ENCODE measurements at regions not wholly inside any gene's neighbourhood (a gene's known extent, or its start where the extent isn't known, plus 50 kb on each side); places are given as distances from the start of the nearest gene placed in this dataset.
"Not testable (repeated sequence)": the region's sequence is repeated elsewhere in the genome, so short reads cannot be mapped to it uniquely, and the experiment has no call there.

- POLR2A ChIA-PET (ENCODE audit: unreplicated experiment): no interaction called here
- H3K36me3 ChIP-seq (ENCODE audit: low read depth): no peaks in the 10 kb centered on the region
- H3K4me1 ChIP-seq (replicated peaks; ENCODE audit: insufficient read depth): no peaks in the 10 kb centered on the region
- H3K27ac ChIP-seq: no peak overlapping the region
- peaks cover 31% of the 10 kb centered on the region; the same call in 1 of the 2 replicates for H3K27me3 ChIP-seq (ENCODE audit: insufficient read depth, low read depth)
- no peaks in the 10 kb centered on the region for H4K20me1 ChIP-seq (ENCODE audit: insufficient read depth)
- TF ChIP-seq EZH2 (IDR thresholded peaks at IDR 0.05; ENCODE audit: low read depth) (no peak), CTCF (conservative IDR thresholded peaks at IDR 0.05) (no peak)
- H3K4me3 ChIP-seq: no peak overlapping the region
- no peaks in the 10 kb centered on the region for H3K79me2 ChIP-seq (ENCODE audit: low read depth)
- no peak overlapping the region for H2AFZ ChIP-seq
- H3K4me2 ChIP-seq: no peak overlapping the region
- no peaks in the 10 kb centered on the region for H3K9me2 ChIP-seq (ENCODE audit: insufficient read depth)
- intact Hi-C loops (cut with micrococcal nuclease; ENCODE audit: unreplicated experiment): no loop called here
- CTCF ChIA-PET: no interaction called here
- H3K9me3 ChIP-seq (ENCODE audit: insufficient read depth, low read depth): no peaks in the 10 kb centered on the region
- no peaks in the 10 kb centered on the region for H3F3A ChIP-seq (ENCODE audit: insufficient read depth, low read depth)
- BruUV-seq (replicated peaks): no TSS peak
- DNase-seq: no peak
Measured at GRCh38 chr1:230567221-230567575, 75.1 kb upstream of the COG2 start.

- H3K9me2 ChIP-seq (ENCODE audit: insufficient read depth); CTCF ChIA-PET; H3K27ac ChIP-seq; H3K4me1 ChIP-seq (replicated peaks; ENCODE audit: insufficient read depth); H3F3A ChIP-seq (ENCODE audit: insufficient read depth, low read depth); POLR2A ChIA-PET (ENCODE audit: unreplicated experiment); H3K36me3 ChIP-seq (ENCODE audit: low read depth); intact Hi-C loops (cut with micrococcal nuclease; ENCODE audit: unreplicated experiment); DNase-seq; H3K79me2 ChIP-seq (ENCODE audit: low read depth); H2AFZ ChIP-seq; H3K9me3 ChIP-seq (ENCODE audit: insufficient read depth, low read depth); H3K4me2 ChIP-seq; H4K20me1 ChIP-seq (ENCODE audit: insufficient read depth); H3K4me3 ChIP-seq; BruUV-seq (replicated peaks): not testable (repeated sequence)
- H3K27me3 ChIP-seq (ENCODE audit: insufficient read depth, low read depth): peaks cover 31% of the 10 kb centered on the region; the same call in 1 of the 2 replicates
Measured at GRCh38 chr1:230566532-230567220, 75.6 kb upstream of the COG2 start.

GRCh38 chr1:230565141-230565540 lies 77.1 kb upstream of the COG2 start:
- Histone ChIP-seq H3K27me3 (ENCODE audit: insufficient read depth, low read depth) (peaks cover 39% of the 10 kb centered on the region), H3K9me2 (ENCODE audit: insufficient read depth) (no peaks in the 10 kb centered on the region), H3K79me2 (ENCODE audit: low read depth) (no peaks in the 10 kb centered on the region), H3K9me3 (ENCODE audit: insufficient read depth, low read depth) (no peaks in the 10 kb centered on the region), H3K36me3 (ENCODE audit: low read depth) (no peaks in the 10 kb centered on the region), H3K4me1 (replicated peaks; ENCODE audit: insufficient read depth) (no peaks in the 10 kb centered on the region), H2AFZ (no peak overlapping the region), H3K27ac (no peak overlapping the region), H3K4me3 (no peak overlapping the region), H3K4me2 (no peak overlapping the region), H3F3A (ENCODE audit: insufficient read depth, low read depth) (no peaks in the 10 kb centered on the region), H4K20me1 (ENCODE audit: insufficient read depth) (no peaks in the 10 kb centered on the region)
- intact Hi-C loops (cut with micrococcal nuclease; ENCODE audit: unreplicated experiment): no loop called here
- no peak for DNase-seq
- CTCF ChIA-PET: no interaction called here
- no TSS peak for BruUV-seq (replicated peaks)
- TF ChIP-seq CTCF (conservative IDR thresholded peaks at IDR 0.05) (no peak), EZH2 (IDR thresholded peaks at IDR 0.05; ENCODE audit: low read depth) (no peak)
- POLR2A ChIA-PET (ENCODE audit: unreplicated experiment): no interaction called here

- BruUV-seq (replicated peaks): no TSS peak
- TF ChIP-seq CTCF (conservative IDR thresholded peaks at IDR 0.05): no peak
- no peak for TF ChIP-seq EZH2 (IDR thresholded peaks at IDR 0.05; ENCODE audit: low read depth)
- POLR2A ChIA-PET (ENCODE audit: unreplicated experiment): no interaction called here
Measured at GRCh38 chr1:230563591-230563990, 78.7 kb upstream of the COG2 start.

More at GRCh38 chr1:230563591-230563990, 78.7 kb upstream of the COG2 start:
- Histone ChIP-seq H4K20me1 (ENCODE audit: insufficient read depth) (no peaks in the 10 kb centered on the region), H3K27me3 (ENCODE audit: insufficient read depth, low read depth) (peaks cover 42% of the 10 kb centered on the region), H3K4me3 (no peak overlapping the region), H3F3A (ENCODE audit: insufficient read depth, low read depth) (no peaks in the 10 kb centered on the region), H3K27ac (no peak overlapping the region), H3K36me3 (ENCODE audit: low read depth) (no peaks in the 10 kb centered on the region), H2AFZ (no peak overlapping the region), H3K9me2 (ENCODE audit: insufficient read depth) (no peaks in the 10 kb centered on the region), H3K9me3 (ENCODE audit: insufficient read depth, low read depth) (no peaks in the 10 kb centered on the region), H3K79me2 (ENCODE audit: low read depth) (no peaks in the 10 kb centered on the region), H3K4me1 (replicated peaks; ENCODE audit: insufficient read depth) (no peaks in the 10 kb centered on the region), H3K4me2 (no peak overlapping the region)
- CTCF ChIA-PET: no interaction called here
- no peak for DNase-seq
- intact Hi-C loops (cut with micrococcal nuclease; ENCODE audit: unreplicated experiment): no loop called here
